Spleen (tissue), 11 donors: ENCODE measurements at regions not wholly inside any gene's neighbourhood (a gene's known extent, or its start where the extent isn't known, plus 50 kb on each side); places are given as distances from the start of the nearest gene placed in this dataset.
A peak's percentile ranks its signal among the peaks of the same experiment; 100 is the strongest.

Source experiments
- DNase-seq: peaks from one replicate; pipeline ENCODE4 v3.0.0-alpha.2; 2020
- H3K27ac ChIP-seq, 8 donors: fragments of 200-600 bp; sonication (generic) in 7 of 8; 1 replicate in 4 of 8; 2 replicates in 4 of 8; pipeline versions ENCODE4 v1.5.0 to v1.8.0; 2016 to 2021; ENCODE audit warnings: inconsistent platforms in 4 of 8, mild to moderate bottlenecking in 4 of 8, moderate library complexity in 1 of 8
- H3K27me3 ChIP-seq, 7 donors: fragments of 200-600 bp; sonication (generic) in 6 of 7; replicated peaks in 1 of 7; 1 replicate in 4 of 7; 2 replicates in 3 of 7; pipeline versions ENCODE4 v1.5.0 to v1.8.0; 2016 to 2021; ENCODE audit warnings: inconsistent platforms in 3 of 7, mild to moderate bottlenecking in 1 of 7
- H3K36me3 ChIP-seq, 6 donors: fragments of 200-600 bp; sonication (generic) in 5 of 6; 1 replicate in 4 of 6; 2 replicates in 2 of 6; pipeline versions ENCODE4 v1.5.0 to v1.8.0; 2016 to 2021; ENCODE audit warnings: inconsistent platforms in 2 of 6
- H3K4me1 ChIP-seq, 6 donors: fragments of 200-600 bp; sonication (generic) in 5 of 6; 1 replicate in 3 of 6; 2 replicates in 3 of 6; pipeline versions ENCODE4 v1.5.0 to v1.8.0; 2016 to 2021; ENCODE audit warnings: inconsistent platforms in 3 of 6
- H3K4me3 ChIP-seq, 8 donors: fragments of 200-600 bp; sonication (generic) in 7 of 8; 1 replicate in 4 of 8; 2 replicates in 4 of 8; pipeline versions ENCODE4 v1.5.0 to v1.8.0; 2016 to 2021; ENCODE audit warnings: inconsistent platforms in 4 of 8, mild to moderate bottlenecking in 4 of 8, moderate library complexity in 2 of 8
- H3K9me3 ChIP-seq, 8 donors: fragments of 200-600 bp; sonication (generic) in 7 of 8; 1 replicate in 4 of 8; 2 replicates in 4 of 8; pipeline versions ENCODE4 v1.5.0 to v1.8.0; 2016 to 2021; ENCODE audit warnings: inconsistent platforms in 4 of 8
- POLR2A ChIP-seq, 3 donors: fragments of 450-650 bp; IDR thresholded peaks; one replicate each; pipeline ENCODE4 v1.5.1; 2017; ENCODE audit warnings: antibody characterized with exemption in 3 of 3, mild to moderate bottlenecking in 1 of 3
- POLR2AphosphoS5 ChIP-seq, 3 donors: sonication (generic); formaldehyde crosslinking; IDR thresholded peaks; one replicate each; pipeline ENCODE4 v1.5.1; 2017; ENCODE audit warnings: antibody characterized with exemption in 3 of 3
- WGBS, 5 donors: extraction: QIAGEN DNeasy Blood & Tissue Kit in 3 of 5; methylation state at CpG; one replicate each; pipeline versions ENCODE4 v1.1.5 to v1.1.7; 2013 to 2018; 5-methylcytosine and 5-hydroxymethylcytosine counted together
- intact Hi-C: fragments of 100-400 bp; cut with DNase I; formaldehyde crosslinking; loops from one replicate; pipeline ENCODE4 v1.15.0; 2023; ENCODE audit warnings: low total_unique reads
- TF ChIP-seq, protein P1 (sequence below), 11 experiments: fragments of 200-600 bp in 7 of 11; fragments of 450-650 bp in 4 of 11; sonication (generic) in 4 of 11; IDR thresholded peaks in 8 of 11; conservative IDR thresholded peaks in 3 of 11; 1 replicate in 7 of 11; 2 replicates in 4 of 11; pipeline versions ENCODE4 v1.4.0 to v1.8.0; 2016 to 2021; ENCODE audit warnings: antibody characterized with exemption in 11 of 11, inconsistent platforms in 4 of 11, mild to moderate bottlenecking in 1 of 11
- donor health status: healthy with polysubstance abuse.
- donor health status: DM: no; HTN: no; CAD: no; lungs with moderate emphysema.
- donor health status: DM: no; HTN: no; CAD: no.
- donor health status: Bipolar disorder and iron deficiency.
- donor health status: healthy.
- donor health status: DM: no; HTN: no; CAD: no.
- donor health status: DM: yes; HTN: yes; CAD: no.

DNA sequence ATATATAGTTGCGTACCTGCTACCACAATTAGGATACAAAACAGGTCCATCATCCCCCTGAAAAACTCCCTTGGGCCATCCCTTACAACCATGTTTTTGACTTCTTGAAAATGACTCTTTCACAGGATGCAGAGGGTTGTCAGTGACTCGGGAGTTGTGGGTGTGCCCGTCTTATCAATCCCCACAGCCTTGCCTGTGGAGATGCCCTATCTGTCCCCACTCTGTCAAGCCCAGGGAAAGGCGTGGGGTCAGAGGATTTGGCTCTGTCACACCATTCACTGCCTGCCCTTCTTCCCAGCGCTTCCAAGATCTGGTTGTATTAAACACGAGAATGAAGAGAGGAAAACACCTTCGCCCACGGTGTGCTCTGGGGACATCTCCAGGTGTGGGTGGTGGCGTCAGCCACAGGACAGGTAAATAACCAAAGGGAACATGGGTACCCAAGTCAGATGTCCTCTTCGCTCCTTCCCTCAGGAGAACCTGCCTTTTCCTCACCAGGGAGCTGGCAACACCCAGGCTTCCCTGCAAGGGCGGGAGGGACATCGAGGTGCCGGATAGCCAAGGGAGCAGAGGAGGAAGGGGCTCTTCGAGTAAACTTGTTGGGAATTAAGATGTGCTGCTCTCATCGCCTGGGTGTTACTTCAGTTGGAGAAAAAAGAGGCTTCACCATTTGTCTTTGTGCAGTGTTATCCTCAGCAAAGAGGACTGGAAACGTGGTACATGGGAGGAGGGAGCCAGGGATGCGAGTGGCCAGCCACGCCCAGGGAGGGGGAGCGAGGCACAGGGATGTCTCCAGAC is 100.3 kb downstream of the B3GNT2 start:
- Histone ChIP-seq H3K4me3 (no peak overlapping the region), H3K36me3 (no peaks in the 10 kb centered on the region), H3K9me3 (no peaks in the 10 kb centered on the region), H3K27me3 (no peaks in the 10 kb centered on the region), H3K4me1 (peaks cover 0 to 30% (median 11%) of the 10 kb centered on the region in 6 donors), H3K27ac (no peak overlapping the region)
- 84 to 89% (median 86%) methylated on average over 19 of the region's 19 CpGs for WGBS, 5 donors
- DNase-seq: no peak
- intact Hi-C loops: no loop called here
- TF ChIP-seq, protein P1, sequence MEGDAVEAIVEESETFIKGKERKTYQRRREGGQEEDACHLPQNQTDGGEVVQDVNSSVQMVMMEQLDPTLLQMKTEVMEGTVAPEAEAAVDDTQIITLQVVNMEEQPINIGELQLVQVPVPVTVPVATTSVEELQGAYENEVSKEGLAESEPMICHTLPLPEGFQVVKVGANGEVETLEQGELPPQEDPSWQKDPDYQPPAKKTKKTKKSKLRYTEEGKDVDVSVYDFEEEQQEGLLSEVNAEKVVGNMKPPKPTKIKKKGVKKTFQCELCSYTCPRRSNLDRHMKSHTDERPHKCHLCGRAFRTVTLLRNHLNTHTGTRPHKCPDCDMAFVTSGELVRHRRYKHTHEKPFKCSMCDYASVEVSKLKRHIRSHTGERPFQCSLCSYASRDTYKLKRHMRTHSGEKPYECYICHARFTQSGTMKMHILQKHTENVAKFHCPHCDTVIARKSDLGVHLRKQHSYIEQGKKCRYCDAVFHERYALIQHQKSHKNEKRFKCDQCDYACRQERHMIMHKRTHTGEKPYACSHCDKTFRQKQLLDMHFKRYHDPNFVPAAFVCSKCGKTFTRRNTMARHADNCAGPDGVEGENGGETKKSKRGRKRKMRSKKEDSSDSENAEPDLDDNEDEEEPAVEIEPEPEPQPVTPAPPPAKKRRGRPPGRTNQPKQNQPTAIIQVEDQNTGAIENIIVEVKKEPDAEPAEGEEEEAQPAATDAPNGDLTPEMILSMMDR (IDR thresholded peaks at IDR 0.05 in 8 of 11, conservative IDR thresholded peaks at IDR 0.05 in 3 of 11): no peak
- TF ChIP-seq POLR2A (IDR thresholded peaks at IDR 0.05) (no peak), POLR2AphosphoS5 (IDR thresholded peaks at IDR 0.05) (no peak)

DNA sequence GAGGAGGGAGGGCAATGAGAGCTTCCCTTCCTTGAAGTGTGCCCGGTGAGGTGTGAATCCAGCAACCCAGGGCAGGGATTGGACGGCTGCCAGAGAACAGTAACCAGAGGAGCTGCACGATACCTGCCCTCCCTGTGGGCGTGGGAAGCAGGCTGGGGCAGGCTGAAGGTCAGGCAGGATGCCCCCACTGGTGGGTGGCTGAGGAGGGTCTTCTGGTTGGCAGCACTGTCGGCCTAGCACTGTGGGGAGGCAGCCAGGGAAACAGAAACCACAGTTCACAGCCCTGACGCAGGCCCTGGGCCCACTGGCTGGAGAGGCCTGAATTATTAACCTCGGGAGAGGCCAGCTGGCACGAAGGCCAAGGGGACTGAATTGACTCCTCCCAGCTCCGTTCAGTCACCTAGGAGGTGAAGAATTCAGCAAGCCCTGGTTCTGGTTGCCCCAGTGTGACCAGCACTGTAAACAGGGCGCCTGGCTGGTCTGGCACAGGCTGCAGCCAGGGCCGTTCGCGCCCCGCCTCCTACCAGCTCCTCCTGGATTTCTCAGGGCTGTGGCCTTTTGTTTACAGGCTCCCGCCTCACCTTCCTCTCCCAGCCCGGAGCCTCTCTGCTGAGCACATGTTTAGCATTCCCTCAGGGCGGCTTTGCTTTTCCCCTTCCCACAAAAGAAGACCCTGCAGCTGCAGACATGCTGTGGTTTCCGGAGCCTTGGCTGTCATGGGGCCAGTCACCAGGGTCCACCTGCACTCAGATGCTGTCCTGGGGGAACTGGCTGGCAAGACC is 97.8 kb downstream of the B3GNT2 start:
- Histone ChIP-seq H3K27ac (peak overlapping the region in 2 of 8 donors; percentile 23), H3K4me1 (peaks cover 0 to 31% (median 11%) of the 10 kb centered on the region in 6 donors), H3K4me3 (no peak overlapping the region), H3K9me3 (no peaks in the 10 kb centered on the region), H3K27me3 (no peaks in the 10 kb centered on the region), H3K36me3 (no peaks in the 10 kb centered on the region)
- TF ChIP-seq POLR2AphosphoS5 (IDR thresholded peaks at IDR 0.05) (peak in 2 of 3 donors; percentile 9 to 14), POLR2A (IDR thresholded peaks at IDR 0.05) (no peak)
- TF ChIP-seq, protein P1 (IDR thresholded peaks at IDR 0.05 in 8 of 11, conservative IDR thresholded peaks at IDR 0.05 in 3 of 11): no peak
- no peak for DNase-seq
- 41 to 59% (median 46%) methylated on average over 16 to 18 of the region's 18 CpGs for WGBS, 5 donors
- intact Hi-C loops: no loop called here

DNA sequence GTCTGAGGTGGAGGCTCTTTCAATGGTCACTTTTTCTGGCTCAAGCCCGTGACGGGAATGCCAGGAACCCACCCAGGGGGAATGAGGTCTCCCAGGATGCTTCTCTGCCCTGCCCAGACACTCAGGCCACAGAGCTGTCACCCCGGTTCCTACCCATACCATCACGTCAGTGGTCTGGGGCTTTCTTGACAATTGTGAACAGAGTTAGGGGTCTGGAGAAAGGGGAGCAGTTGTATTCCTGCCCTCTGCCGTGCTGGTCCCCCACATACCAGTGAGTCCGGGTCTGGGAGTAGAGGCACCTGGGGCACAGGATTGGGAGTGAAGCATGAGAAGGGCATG is 97.2 kb downstream of the B3GNT2 start:
- Histone ChIP-seq H3K36me3 (no peaks in the 10 kb centered on the region), H3K9me3 (no peaks in the 10 kb centered on the region), H3K27ac (peak overlapping the region in 1 of 8 donors; percentile 23), H3K4me1 (peaks cover 0 to 36% (median 12%) of the 10 kb centered on the region in 6 donors), H3K4me3 (no peak overlapping the region), H3K27me3 (no peaks in the 10 kb centered on the region)
- intact Hi-C loops: no loop called here
- no peak for DNase-seq
- 91 to 96% (median 93%) methylated on average over 6 of the region's 6 CpGs for WGBS, 5 donors
- TF ChIP-seq, protein P1 (IDR thresholded peaks at IDR 0.05 in 8 of 11, conservative IDR thresholded peaks at IDR 0.05 in 3 of 11): no peak
- TF ChIP-seq POLR2A (IDR thresholded peaks at IDR 0.05): no peak
- TF ChIP-seq POLR2AphosphoS5 (IDR thresholded peaks at IDR 0.05): no peak

DNA sequence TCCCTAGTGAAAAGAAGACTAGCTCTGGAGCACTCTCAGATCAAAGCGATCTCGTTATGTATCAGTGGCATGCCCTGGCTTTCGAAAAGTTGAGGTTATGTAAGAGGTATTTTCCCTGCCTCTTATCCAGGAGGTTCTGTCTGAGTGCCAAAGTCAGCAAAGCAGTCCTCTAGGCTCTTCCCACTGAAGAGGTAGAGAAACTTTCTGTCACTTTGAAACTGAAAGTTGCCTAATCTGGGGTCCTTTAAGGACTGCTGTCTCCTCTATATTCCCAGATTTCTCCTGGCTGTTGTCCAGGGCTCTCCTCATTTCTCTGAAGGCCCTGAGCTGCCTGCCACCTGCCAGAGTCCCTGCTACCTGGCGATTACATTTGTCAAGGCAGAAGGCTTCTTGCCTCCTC is 96.3 kb downstream of the B3GNT2 start:
- Histone ChIP-seq H3K36me3 (no peaks in the 10 kb centered on the region), H3K27me3 (no peaks in the 10 kb centered on the region), H3K4me3 (no peak overlapping the region), H3K27ac (no peak overlapping the region), H3K4me1 (peaks cover 0 to 43% (median 16%) of the 10 kb centered on the region in 6 donors), H3K9me3 (no peaks in the 10 kb centered on the region)
- 63 to 80% (median 76%) methylated on average over 4 of the region's 4 CpGs for WGBS, 5 donors
- TF ChIP-seq, protein P1 (IDR thresholded peaks at IDR 0.05 in 8 of 11, conservative IDR thresholded peaks at IDR 0.05 in 3 of 11): no peak
- TF ChIP-seq POLR2A (IDR thresholded peaks at IDR 0.05) (no peak), POLR2AphosphoS5 (IDR thresholded peaks at IDR 0.05) (no peak)
- no peak for DNase-seq
- intact Hi-C loops: no loop called here
